ENCODE measurements at regions not wholly inside any gene's neighbourhood (a gene's known extent, or its start where the extent isn't known, plus 50 kb on each side); places are given as distances from the start of the nearest gene placed in this dataset.

- Histone ChIP-seq H3K9ac (ENCODE audit: control insufficient read depth, extremely low read depth, insufficient read depth, low read length) (no peak overlapping the region), H3K4me2 (ENCODE audit: control insufficient read depth, extremely low read depth, insufficient read depth, low read depth, low read length) (no peak overlapping the region), H3K9me1 (ENCODE audit: control insufficient read depth, extremely low read depth, insufficient read depth, low read length) (no peaks in the 10 kb centered on the region), H3K9me3 (ENCODE audit: control insufficient read depth, low read depth, low read length) (no peaks in the 10 kb centered on the region), H4K20me1 (ENCODE audit: control insufficient read depth, extremely low read depth, insufficient read depth, low read length) (no peaks in the 10 kb centered on the region), H3K4me1 (ENCODE audit: control insufficient read depth, extremely low read depth, insufficient read depth, low read length) (no peaks in the 10 kb centered on the region), H3K36me3 (ENCODE audit: control insufficient read depth in 2 of 2, extremely low read depth in 1 of 2, insufficient read depth in 2 of 2, low read length in 2 of 2) (no peaks in the 10 kb centered on the region), H3K79me2 (ENCODE audit: control insufficient read depth, insufficient read depth, low read length) (no peaks in the 10 kb centered on the region), H2AFZ (ENCODE audit: control insufficient read depth, low read length) (no peak overlapping the region), H3K27me3 (ENCODE audit: control insufficient read depth, extremely low read depth, insufficient read depth, low read length) (no peaks in the 10 kb centered on the region), H3K27ac (ENCODE audit: control insufficient read depth, insufficient read depth, low read length) (no peak overlapping the region), H3K4me3 (ENCODE audit: control insufficient read depth in 2 of 3, extremely low read depth in 1 of 3, insufficient read depth in 2 of 3, low read depth in 1 of 3, low read length in 3 of 3) (no peak overlapping the region)
- TF ChIP-seq EZH2 (IDR thresholded peaks at IDR 0.05; ENCODE audit: low read length) (no peak), CTCF (optimal IDR thresholded peaks at IDR 0.05 in 1 of 3, IDR thresholded peaks at IDR 0.05 in 1 of 3, conservative IDR thresholded peaks at IDR 0.05 in 1 of 3; ENCODE audit: extremely low read depth in 1 of 3, insufficient read depth in 2 of 3, low read length in 3 of 3) (no peak)
- dilution Hi-C loops (cut with MboI; ENCODE audit: extremely low pct_ligation_motif_present, low sequenced_read_pairs) = no loop called here
- FAIRE-seq (no peak), DNase-seq (ENCODE audit: low read depth, low spot score) (no peak)
Measured at GRCh38 chr21:28410256-28410655, 582.4 kb downstream of the LTN1 start.

- Histone ChIP-seq H3K9me1 (ENCODE audit: control insufficient read depth, extremely low read depth, insufficient read depth, low read length) (no peaks in the 10 kb centered on the region), H3K79me2 (ENCODE audit: control insufficient read depth, insufficient read depth, low read length) (no peaks in the 10 kb centered on the region), H3K4me2 (ENCODE audit: control insufficient read depth, extremely low read depth, insufficient read depth, low read depth, low read length) (no peak overlapping the region), H3K27ac (ENCODE audit: control insufficient read depth, insufficient read depth, low read length) (no peak overlapping the region), H3K36me3 (ENCODE audit: control insufficient read depth in 2 of 2, extremely low read depth in 1 of 2, insufficient read depth in 2 of 2, low read length in 2 of 2) (no peaks in the 10 kb centered on the region), H3K9me3 (ENCODE audit: control insufficient read depth, low read depth, low read length) (no peaks in the 10 kb centered on the region), H3K4me3 (ENCODE audit: control insufficient read depth in 2 of 3, extremely low read depth in 1 of 3, insufficient read depth in 2 of 3, low read depth in 1 of 3, low read length in 3 of 3) (no peak overlapping the region), H3K4me1 (ENCODE audit: control insufficient read depth, extremely low read depth, insufficient read depth, low read length) (no peaks in the 10 kb centered on the region), H2AFZ (ENCODE audit: control insufficient read depth, low read length) (no peak overlapping the region), H3K9ac (ENCODE audit: control insufficient read depth, extremely low read depth, insufficient read depth, low read length) (no peak overlapping the region), H3K27me3 (ENCODE audit: control insufficient read depth, extremely low read depth, insufficient read depth, low read length) (no peaks in the 10 kb centered on the region), H4K20me1 (ENCODE audit: control insufficient read depth, extremely low read depth, insufficient read depth, low read length) (no peaks in the 10 kb centered on the region)
- TF ChIP-seq CTCF (optimal IDR thresholded peaks at IDR 0.05 in 1 of 3, IDR thresholded peaks at IDR 0.05 in 1 of 3, conservative IDR thresholded peaks at IDR 0.05 in 1 of 3; ENCODE audit: extremely low read depth in 1 of 3, insufficient read depth in 2 of 3, low read length in 3 of 3) (no peak), EZH2 (IDR thresholded peaks at IDR 0.05; ENCODE audit: low read length) (no peak)
- FAIRE-seq (no peak), DNase-seq (ENCODE audit: low read depth, low spot score) (no peak)
- dilution Hi-C loops (cut with MboI; ENCODE audit: extremely low pct_ligation_motif_present, low sequenced_read_pairs) = no loop called here
Measured at GRCh38 chr21:28402616-28402989, 590.1 kb downstream of the LTN1 start.
